ENCODE measurements at regions not wholly inside any gene's neighbourhood (a gene's known extent, or its start where the extent isn't known, plus 50 kb on each side); places are given as distances from the start of the nearest gene placed in this dataset.

DNA sequence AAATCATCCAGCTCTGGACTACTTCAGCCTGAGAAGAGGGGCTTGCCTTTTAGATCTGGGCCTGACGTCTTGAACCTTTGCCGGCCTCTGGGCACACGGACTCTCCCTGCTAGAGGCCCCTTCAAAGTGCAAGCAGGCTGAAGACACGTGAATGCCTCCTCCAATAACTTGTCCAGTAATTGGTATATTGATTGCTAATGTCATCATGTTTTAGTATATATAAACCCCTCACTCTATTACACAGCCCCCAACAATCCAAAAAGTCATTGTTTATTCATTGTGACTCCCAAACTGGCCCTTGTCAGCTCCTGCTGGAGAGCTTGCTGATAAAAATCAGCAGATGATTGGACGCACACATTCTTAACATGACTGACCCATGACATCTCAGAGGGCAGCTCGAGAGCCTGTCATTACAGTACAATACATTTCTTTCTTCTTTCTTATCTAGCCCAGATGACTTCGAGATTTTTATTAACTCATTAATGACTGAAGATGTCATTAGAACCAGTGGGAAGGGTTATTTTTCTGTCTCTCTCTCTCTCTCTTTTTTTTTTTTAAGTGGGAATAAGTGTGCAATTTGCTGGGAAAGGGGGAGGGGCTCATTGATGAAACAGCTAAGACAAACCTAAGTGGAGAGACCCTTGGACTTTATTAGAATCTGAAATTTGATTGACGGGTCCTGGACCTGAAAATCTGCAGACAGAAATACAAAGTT, 65.5 kb upstream of the NR2F2 start:
- no peak for DNase-seq

DNA sequence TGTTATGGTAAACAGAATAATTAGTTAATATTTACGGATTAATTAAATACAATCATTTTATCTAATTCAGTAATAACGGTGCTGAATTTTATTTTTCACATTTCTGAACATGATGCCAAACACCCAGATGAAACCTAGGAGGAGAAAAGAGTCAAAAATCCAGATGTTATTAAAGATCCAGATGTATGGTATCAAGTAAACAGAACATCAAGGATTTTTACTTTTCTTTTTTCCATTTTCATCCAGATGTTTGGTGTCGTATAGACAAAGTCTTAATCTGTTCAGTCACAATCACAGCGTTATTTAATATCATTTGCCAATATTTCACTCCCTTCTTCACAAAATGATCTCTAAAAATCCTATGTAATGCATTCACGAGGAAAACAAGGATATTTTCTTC, 64.0 kb upstream of the NR2F2 start:
- DNase-seq, result no peak

DNA sequence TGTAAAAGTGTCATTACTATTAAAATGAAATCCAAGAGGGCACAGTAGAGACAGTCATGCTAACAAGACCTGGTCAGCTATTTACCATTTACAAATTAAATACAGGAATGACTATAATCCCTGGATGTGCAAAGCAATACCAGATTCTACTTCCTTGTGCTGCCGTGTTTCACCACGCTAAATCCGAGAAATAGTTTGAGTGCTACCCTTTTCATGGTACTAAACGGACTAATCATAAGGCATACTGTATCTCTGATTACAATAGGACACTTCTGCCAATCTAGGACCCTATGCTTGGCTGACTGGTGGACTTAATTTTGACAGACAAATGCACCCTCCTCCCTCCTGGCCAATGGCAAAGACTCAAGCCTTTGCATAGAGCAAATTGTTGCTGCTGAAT, 63.0 kb upstream of the NR2F2 start:
- DNase-seq, result no peak

DNA sequence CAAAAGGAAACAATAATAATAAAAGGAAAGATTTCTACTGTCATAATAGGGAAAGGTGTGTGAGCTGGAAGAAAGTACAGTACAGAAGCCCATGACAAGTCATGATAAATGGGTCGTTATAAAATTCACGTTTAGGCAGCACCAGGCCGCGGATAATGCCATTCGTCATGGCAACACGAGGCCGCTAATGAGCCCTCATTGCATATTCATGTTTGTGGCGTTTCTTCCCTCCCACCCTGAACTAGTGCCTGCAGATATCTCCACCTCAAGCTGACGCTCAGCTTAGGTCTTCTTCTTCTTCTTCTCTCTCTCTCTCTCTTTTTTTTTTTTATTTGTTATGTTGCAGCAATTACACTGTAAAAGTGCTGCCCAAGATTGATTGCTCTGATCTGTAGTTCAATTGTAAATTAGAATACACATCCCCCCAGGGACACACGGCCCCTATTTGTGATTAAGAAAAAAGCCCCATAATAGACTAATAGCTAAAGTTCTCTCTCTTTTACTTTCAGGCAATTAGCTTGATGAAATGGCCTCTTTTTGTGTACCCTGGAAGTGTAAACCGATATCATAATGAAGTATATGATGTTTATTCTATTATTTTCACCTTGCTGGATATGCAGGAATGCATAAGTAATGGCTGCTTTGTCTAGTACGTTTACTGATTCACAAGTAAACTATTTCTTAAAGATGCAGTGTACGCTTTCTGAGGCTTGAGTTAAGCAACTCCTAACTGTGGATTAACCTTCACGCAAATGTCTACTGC, 61.9 kb upstream of the NR2F2 start:
- no peak for DNase-seq

DNA sequence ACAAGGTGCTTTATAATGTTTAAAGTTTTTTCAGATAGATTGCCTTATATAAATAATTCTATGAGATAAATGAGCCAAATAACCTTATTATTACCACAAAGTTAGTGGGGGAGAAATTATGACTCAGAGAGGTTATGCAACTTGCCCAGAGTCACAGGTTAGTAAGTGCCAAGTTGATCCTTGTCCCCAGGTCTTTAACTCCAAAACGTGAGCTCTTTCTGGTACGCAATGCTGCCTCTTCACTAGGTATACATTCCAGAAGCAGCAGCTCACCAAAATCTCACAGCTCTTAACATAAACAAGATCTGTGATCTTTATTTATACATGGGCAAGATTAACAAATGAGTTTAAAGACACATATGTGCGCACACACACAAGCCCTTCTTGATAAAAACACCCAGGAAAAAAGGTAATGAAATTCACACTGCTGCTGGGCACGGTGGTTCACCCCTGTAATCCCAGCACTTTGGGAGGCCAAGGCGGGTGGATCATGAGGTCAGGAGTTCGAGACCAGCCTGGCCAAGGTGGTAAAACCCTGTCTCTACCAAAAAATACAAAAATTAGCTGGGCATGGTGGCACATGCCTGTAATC, 59.8 kb upstream of the NR2F2 start:
- no peak for DNase-seq

DNA sequence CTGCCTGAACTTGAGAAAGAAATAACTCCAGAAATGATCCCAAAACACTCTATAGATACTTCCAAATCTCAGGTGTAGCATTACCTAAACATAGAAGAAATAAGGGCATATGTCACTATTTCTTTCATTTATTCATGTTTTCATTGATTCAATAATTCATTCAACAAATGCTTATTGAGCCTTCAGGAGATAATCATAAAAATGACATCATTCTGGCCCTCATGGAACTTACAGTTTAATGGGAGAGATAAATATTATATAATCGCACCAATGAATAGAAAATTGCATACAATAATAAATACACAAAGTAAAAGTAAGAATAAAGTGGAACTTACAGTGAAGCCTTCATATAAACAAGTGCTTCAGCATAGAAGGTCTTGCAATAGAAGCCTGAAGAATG, 58.1 kb upstream of the NR2F2 start:
- no peak for DNase-seq

DNA sequence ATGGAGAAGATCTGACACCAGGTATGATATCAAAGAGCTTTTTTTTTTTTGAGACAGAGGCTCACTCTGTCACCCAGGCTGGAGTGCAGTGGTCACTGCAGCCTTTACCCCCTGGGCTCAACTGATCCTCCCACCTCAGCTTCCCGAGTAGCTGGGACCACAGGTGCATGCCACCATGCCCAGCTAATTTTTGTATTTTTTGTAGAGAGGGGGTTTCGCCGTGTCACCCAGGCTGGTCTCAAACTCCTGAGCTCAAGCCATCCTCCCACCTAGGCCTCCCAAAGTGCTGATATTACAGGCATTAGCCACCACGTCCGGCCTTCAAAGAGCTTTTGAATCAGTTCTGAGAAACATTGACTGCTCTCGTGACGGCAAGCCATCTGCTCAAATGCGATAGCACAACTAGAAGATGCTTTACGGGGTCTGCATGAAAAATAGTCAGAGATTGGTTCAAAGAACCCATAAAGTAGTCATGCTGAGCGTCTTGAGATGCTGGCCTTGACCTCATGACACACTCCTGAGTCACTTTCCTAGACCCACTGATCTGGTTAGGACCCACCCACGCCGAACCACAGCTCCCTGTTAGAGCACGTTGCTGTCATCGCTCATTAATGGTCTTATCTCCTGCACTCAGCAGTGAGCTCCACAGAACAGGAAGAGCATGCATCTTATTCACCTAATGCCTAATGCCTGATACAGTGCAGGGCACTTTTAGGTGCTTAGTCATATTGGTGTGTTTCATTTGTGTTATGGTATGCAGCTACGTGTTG, 57.0 kb upstream of the NR2F2 start:
- no peak for DNase-seq

DNA sequence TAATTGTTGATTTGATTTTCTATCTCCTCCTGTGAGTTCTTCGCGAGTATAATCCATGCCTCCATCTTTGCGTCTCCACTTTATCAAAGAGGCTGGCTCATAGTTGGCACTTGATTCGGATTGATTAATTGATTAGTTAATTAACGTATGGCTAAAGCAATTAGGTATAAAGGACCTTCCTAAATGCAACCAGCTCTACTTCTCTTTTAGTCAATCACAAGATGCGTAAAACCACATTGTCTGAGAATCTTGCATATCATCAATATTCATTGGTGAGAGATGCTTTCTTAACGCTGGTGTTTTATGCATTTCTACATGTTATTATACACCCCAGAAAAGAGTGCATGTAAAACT, 56.4 kb upstream of the NR2F2 start:
- no peak for DNase-seq

DNA sequence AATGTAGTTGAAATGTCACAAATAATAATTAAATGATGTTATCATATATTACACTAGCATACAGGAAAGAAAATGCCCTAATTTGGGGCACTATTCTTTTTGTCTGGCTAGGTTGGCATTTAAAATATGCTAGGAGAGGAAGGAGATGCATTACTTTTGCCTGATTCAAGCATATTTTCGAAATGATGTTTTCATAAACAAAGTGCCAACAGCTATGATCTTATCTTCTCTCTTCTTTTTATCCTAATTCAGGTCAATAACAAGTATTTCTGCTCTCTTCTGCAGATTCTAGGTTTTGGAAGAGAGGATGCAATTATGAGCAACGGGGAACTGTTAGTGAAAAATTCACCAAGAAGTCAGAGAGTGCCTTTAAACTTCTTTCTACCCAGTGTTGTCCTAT, 55.8 kb upstream of the NR2F2 start:
- no peak for DNase-seq

DNA sequence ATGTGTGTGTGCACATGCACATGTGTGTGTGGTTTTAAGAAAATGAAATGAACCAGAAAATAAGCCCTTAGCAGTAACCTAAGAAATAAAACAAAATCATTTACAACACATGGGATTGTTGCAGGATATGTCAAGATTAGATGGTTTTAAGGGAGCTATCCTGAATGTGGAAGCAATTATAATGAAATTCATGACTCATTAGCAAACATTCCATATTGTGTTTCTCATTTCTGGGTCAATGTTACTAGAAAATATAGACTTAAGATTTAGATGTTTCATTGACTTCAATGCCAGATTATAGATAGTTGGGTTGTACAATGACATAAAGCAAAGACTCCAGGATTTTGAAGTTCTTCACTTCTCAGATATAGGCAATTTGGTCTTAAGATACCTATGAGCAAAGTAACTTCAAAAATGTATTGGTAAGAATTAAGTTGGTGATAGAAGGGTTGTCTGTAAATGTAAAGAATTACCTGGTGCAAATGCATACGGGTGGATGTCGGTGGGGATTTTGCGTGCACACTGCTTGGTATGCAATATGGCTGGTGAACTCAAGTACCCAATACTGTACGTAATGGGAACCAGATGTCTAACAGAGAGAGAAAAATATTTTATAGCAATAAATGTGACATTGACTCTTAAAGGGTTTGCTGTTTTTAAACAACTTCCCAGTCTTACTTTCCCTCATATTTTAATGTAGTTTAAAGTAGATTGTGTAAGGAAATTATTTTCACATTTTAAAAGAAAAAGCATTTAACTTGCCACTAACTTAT, 53.9 kb upstream of the NR2F2 start:
- DNase-seq, result no peak
